ENCODE measurements at regions not wholly inside any gene's neighbourhood (a gene's known extent, or its start where the extent isn't known, plus 50 kb on each side); places are given as distances from the start of the nearest gene placed in this dataset.
"Not testable (repeated sequence)": the region's sequence is repeated elsewhere in the genome, so short reads cannot be mapped to it uniquely, and the experiment has no call there.

- H3K9me3 ChIP-seq (ENCODE audit: control insufficient read depth, insufficient read depth, low read length); H3K4me3 ChIP-seq (ENCODE audit: low read depth, low read length); H3K27ac ChIP-seq (ENCODE audit: low read depth, low read length); DNase-seq (ENCODE audit: low read depth, low spot score); H3K27me3 ChIP-seq (ENCODE audit: control insufficient read depth, insufficient read depth, low read length); POLR2A ChIA-PET; CTCF ChIA-PET: not testable (repeated sequence)
Measured at GRCh38 chr16:31581065-31581464, 53.4 kb downstream of the AHSP start.

- DNase-seq (ENCODE audit: low read depth, low spot score); CTCF ChIA-PET; POLR2A ChIA-PET; H3K4me3 ChIP-seq (ENCODE audit: low read depth, low read length); H3K27ac ChIP-seq (ENCODE audit: low read depth, low read length); H3K9me3 ChIP-seq (ENCODE audit: control insufficient read depth, insufficient read depth, low read length); H3K27me3 ChIP-seq (ENCODE audit: control insufficient read depth, insufficient read depth, low read length): not testable (repeated sequence)
Measured at GRCh38 chr16:31601737-31602384, 74.2 kb downstream of the AHSP start.

- ChIA-PET POLR2A (no interaction called here), CTCF (no interaction called here)
- no peak for TF ChIP-seq CTCF (IDR thresholded peaks at IDR 0.05; ENCODE audit: low read depth, low read length)
- Histone ChIP-seq H3K9me3 (ENCODE audit: control insufficient read depth, insufficient read depth, low read length) (no peaks in the 10 kb centered on the region), H3K4me3 (ENCODE audit: low read depth, low read length) (no peak overlapping the region), H3K27ac (ENCODE audit: low read depth, low read length) (no peak overlapping the region), H3K27me3 (ENCODE audit: control insufficient read depth, insufficient read depth, low read length) (no peaks in the 10 kb centered on the region)
- DNase-seq (ENCODE audit: low read depth, low spot score), result no peak
Measured at GRCh38 chr16:31618130-31618529, 90.4 kb downstream of the AHSP start.

GRCh38 chr16:31636433-31636832 is 108.7 kb downstream of the AHSP start:
- no peak for TF ChIP-seq CTCF (IDR thresholded peaks at IDR 0.05; ENCODE audit: low read depth, low read length)

GRCh38 chr16:31641279-31641678 is 113.6 kb downstream of the AHSP start:
- no peak for DNase-seq (ENCODE audit: low read depth, low spot score)
- H3K9me3 ChIP-seq (ENCODE audit: control insufficient read depth, insufficient read depth, low read length), result peaks cover 3% of the 10 kb centered on the region
- H3K27me3 ChIP-seq (ENCODE audit: control insufficient read depth, insufficient read depth, low read length), result no peaks in the 10 kb centered on the region
- H3K4me3 ChIP-seq (ENCODE audit: low read depth, low read length), result no peak overlapping the region
- ChIA-PET POLR2A (no interaction called here), CTCF (no interaction called here)
- no peak overlapping the region for H3K27ac ChIP-seq (ENCODE audit: low read depth, low read length)
- no peak for TF ChIP-seq CTCF (IDR thresholded peaks at IDR 0.05; ENCODE audit: low read depth, low read length)

More at GRCh38 chr16:31636433-31636832, 108.7 kb downstream of the AHSP start:
- Histone ChIP-seq H3K9me3 (ENCODE audit: control insufficient read depth, insufficient read depth, low read length) (no peaks in the 10 kb centered on the region; the same call in 1 of the 2 replicates), H3K27ac (ENCODE audit: low read depth, low read length) (no peak overlapping the region), H3K27me3 (ENCODE audit: control insufficient read depth, insufficient read depth, low read length) (no peaks in the 10 kb centered on the region), H3K4me3 (ENCODE audit: low read depth, low read length) (no peak overlapping the region)
- ChIA-PET POLR2A (no interaction called here), CTCF (no interaction called here)
- DNase-seq (ENCODE audit: low read depth, low spot score), result no peak

GRCh38 chr16:31655674-31656073 is 128.0 kb downstream of the AHSP start:
- POLR2A ChIA-PET; CTCF ChIA-PET; H3K27ac ChIP-seq (ENCODE audit: low read depth, low read length); H3K9me3 ChIP-seq (ENCODE audit: control insufficient read depth, insufficient read depth, low read length); H3K27me3 ChIP-seq (ENCODE audit: control insufficient read depth, insufficient read depth, low read length); H3K4me3 ChIP-seq (ENCODE audit: low read depth, low read length); DNase-seq (ENCODE audit: low read depth, low spot score): not testable (repeated sequence)

Data from AG04450 (cell line).